GM19238 (cell line): ENCODE measurements at regions not wholly inside any gene's neighbourhood (a gene's known extent, or its start where the extent isn't known, plus 50 kb on each side); places are given as distances from the start of the nearest gene placed in this dataset.

Experiments
- DNase-seq: peaks from one replicate; pipeline ENCODE4 v3.0.0; 2011; ENCODE audit warnings: low spot score; ENCODE audit not compliant: insufficient read length

- no peak for DNase-seq
These were observed 89.8 kb upstream of the HDAC9 start for GRCh38 chr7:18405726-18406125.

GRCh38 chr7:18407385-18407784, 88.2 kb upstream of the HDAC9 start:
- DNase-seq = no peak

- no peak for DNase-seq
These were observed 87.1 kb upstream of the HDAC9 start for GRCh38 chr7:18408461-18408860.

GRCh38 chr7:18408868-18409267, 86.7 kb upstream of the HDAC9 start:
- DNase-seq = no peak

GRCh38 chr7:18413447-18413846, 82.1 kb upstream of the HDAC9 start:
- no peak for DNase-seq

GRCh38 chr7:18414885-18415284, 80.7 kb upstream of the HDAC9 start:
- no peak for DNase-seq

GRCh38 chr7:18416988-18417387, 78.6 kb upstream of the HDAC9 start:
- no peak for DNase-seq

DNA sequence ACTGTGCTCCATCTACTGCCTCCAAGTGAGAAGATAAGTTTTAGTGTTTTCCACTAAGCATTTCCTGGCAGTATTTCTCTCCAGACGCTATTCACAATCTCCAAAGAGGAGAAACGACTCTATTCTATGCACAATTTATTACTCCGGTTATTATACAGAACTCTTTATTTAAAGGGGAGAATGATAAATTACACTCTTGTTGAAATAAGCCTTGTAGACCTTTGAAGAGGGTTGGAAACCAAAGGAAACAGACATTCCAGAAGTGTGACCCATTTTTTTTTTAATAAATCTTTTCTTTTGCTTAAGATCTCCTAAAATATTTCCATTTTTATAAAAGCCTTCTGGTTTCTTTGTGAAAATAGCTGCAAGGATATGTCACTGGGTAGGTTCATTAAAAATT, 76.1 kb upstream of the HDAC9 start:
- no peak for DNase-seq

- DNase-seq = no peak
These were observed 75.4 kb upstream of the HDAC9 start for GRCh38 chr7:18420108-18420507.

GRCh38 chr7:18420748-18421147, 74.8 kb upstream of the HDAC9 start:
- no peak for DNase-seq

GRCh38 chr7:18421297-18422002, 74.1 kb upstream of the HDAC9 start:
- DNase-seq = no peak

DNA sequence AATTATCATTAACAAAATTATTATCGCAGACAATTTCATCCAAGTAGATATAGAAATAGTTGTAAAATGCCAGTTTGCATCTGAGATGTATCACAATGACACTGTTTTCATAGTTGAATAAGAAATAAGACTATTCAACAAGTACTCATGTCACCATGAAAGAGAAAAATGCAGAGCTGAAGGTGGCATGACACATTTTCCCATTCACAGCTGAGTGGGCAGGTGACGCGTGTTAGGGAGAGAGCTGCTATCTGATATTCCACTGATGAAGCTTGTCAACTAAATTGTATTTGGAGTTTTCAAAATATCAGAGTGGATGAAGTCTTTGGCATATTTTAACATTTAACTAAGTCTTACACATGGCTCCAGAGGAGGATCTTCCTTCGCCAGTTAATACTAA, 70.3 kb upstream of the HDAC9 start:
- DNase-seq = no peak

DNA sequence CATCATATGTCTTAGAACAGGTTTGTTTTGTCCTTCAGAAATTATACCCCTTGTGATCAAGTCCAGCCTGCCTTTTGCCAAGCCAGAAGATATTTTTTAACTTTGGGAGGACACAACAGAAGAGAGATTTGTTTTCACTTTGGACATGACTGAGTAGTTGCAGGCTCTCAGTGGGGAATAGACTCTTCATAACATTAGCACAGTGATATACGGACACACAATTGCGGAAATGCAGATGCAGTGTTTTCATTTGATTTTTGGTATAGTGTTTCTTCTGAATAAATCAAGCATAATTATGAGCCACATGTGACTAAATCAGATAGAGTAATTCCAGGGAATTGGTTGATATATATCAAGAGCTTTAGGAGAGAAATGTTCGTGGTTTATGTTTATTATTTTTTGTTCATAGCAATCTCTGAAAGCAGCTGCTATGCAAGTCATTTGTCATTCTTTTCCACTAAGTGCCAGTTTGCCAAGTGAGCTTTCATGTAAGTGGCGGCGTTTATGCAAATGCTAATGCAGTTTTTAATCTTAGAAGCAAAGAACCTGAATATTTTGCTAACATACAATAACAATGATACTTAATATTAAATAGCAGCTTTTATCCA, 69.6 kb upstream of the HDAC9 start:
- no peak for DNase-seq

- DNase-seq = no peak
These were observed 68.9 kb upstream of the HDAC9 start for GRCh38 chr7:18426564-18427226.

DNA sequence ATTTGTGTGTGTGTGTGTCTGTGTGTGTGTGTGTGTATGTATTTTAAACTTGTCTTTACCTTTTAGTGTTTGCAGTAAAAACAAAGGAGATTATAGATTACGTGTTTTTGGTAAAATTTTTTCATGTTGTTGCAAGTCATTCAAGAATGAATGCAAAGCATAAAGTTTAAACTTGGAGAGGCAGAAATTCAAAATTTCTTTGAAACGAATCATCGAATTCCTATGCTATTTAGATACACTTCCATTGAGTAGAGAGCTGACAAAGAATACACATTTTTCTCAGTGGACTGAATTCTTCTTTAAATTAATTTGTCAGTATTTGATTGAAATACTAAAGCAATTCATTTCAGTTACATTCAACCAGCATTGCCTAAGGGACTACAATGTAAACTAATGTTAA, 66.0 kb upstream of the HDAC9 start:
- no peak for DNase-seq

- DNase-seq = no peak
These were observed 64.7 kb upstream of the HDAC9 start for GRCh38 chr7:18430810-18431209.

DNA sequence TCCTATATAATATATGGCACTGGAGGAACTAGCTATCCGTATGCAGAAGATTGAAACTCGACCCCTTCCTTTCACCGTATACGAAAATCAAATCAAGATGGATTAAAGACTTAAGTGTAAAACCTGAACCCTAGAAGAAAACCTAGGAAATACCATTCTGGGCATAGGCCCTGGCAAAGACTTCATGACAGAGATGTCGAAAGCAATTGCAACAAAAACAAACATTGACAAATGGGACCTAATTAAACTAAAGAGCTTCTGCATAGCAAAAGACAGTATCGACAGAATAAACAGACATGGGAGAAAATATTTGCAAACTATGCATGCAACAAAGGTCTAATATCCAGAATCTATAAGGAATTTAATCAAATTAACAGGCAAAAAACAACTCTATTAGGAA, 61.4 kb upstream of the HDAC9 start:
- no peak for DNase-seq

GRCh38 chr7:18437101-18437500, 58.4 kb upstream of the HDAC9 start:
- DNase-seq = no peak

- DNase-seq = no peak
These were observed 54.6 kb upstream of the HDAC9 start for GRCh38 chr7:18440934-18441333.

- DNase-seq = no peak
These were observed 50.7 kb upstream of the HDAC9 start for GRCh38 chr7:18444826-18445225.

DNA sequence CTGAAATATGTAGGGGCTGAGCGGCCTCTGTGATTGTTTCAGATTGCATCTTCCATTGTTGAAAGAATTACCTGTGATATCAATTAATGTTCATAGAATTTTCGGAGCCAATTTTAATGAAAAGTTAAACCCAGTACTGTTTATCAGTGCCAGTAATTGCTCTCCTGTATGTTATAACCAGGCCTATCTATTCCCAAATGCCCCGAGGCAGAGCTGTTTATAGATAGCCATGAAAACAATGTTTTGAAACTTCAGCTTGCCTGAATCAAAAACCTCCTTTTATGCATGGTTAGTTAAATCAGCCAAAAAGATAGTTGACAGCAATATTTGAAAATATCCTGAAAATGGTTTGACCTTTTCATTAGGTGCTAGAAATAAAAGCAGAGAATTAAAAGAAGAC, 50.1 kb upstream of the HDAC9 start:
- no peak for DNase-seq
